Naive thymus-derived CD8-positive, alpha-beta T cell (primary cell): ENCODE measurements at regions not wholly inside any gene's neighbourhood (a gene's known extent, or its start where the extent isn't known, plus 50 kb on each side); places are given as distances from the start of the nearest gene placed in this dataset.

ENCODE experiments used
- ATAC-seq, 2 donors: fragments of 150-1000 bp; cut with Tn5 transposase in 1 of 2; sonication (Bioruptor Pico), chemical (Tn5 transposase) in 1 of 2; 1 replicate in 1 of 2; 2 replicates in 1 of 2; pipeline ENCODE4 v1.10.0; 2021; ENCODE audit warnings: mild to moderate bottlenecking in 2 of 2, moderate library complexity in 2 of 2
- POLR2A ChIA-PET: fragments of 350-600 bp; sonication (Branson Sonifier 250); formaldehyde crosslinking; loops from one replicate; lab custom pipeline; 2021; ENCODE audit warnings: antibody characterized with exemption; lab: Charles Lee
- DNase-seq, 10 donors: peaks; one replicate each; pipeline versions ENCODE4 v3.0.0 to v3.0.0-alpha.2; 2020 to 2022
- H3K27ac Mint-ChIP-seq, 10 donors: one replicate each; pipeline ENCODE4 v1.8.0; 2020 to 2022; ENCODE audit warnings: mild to moderate bottlenecking in 10 of 10, mixed read lengths in 10 of 10, moderate library complexity in 4 of 10, inconsistent platforms in 1 of 10
- H3K27me3 Mint-ChIP-seq, 5 donors: one replicate each; pipeline ENCODE4 v1.8.0; 2021 to 2022; ENCODE audit warnings: mixed read lengths in 5 of 5
- H3K36me3 Mint-ChIP-seq, 3 donors: one replicate each; pipeline ENCODE4 v1.8.0; 2020 to 2022; ENCODE audit warnings: mixed read lengths in 3 of 3, mild to moderate bottlenecking in 2 of 3, inconsistent platforms in 1 of 3
- H3K4me1 Mint-ChIP-seq, 4 donors: one replicate each; pipeline ENCODE4 v1.8.0; 2021 to 2022; ENCODE audit warnings: mixed read lengths in 4 of 4
- H3K4me3 Mint-ChIP-seq, 10 donors: one replicate each; pipeline ENCODE4 v1.8.0; 2020 to 2022; ENCODE audit warnings: mild to moderate bottlenecking in 10 of 10, mixed read lengths in 10 of 10, moderate library complexity in 6 of 10, inconsistent platforms in 1 of 10
- H3K9me3 Mint-ChIP-seq, 9 donors: one replicate each; pipeline ENCODE4 v1.8.0; 2020 to 2022; ENCODE audit warnings: mixed read lengths in 9 of 9, mild to moderate bottlenecking in 3 of 9, inconsistent platforms in 1 of 9, moderate library complexity in 1 of 9

DNA sequence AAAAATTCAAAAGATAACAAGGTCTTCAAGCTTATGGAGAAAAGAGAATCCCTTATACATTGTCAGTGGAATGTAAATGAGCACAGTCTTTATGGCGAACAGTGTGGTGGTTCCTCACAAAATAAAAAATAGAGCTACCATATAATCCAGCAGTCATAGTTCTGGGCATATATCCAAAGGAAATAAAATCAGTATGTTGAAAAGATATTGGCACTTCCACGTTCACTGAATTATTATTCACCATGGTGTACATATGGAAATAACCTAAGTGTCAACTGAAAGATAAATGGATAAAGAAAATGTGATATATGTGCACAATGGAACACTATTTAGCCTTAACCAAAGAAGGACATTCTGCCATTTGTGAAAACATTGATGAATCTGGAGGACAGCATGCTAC, 1161.2 kb downstream of the ROBO2 start:
- no peak overlapping the region for H3K27ac Mint-ChIP-seq
- POLR2A ChIA-PET: no interaction called here
- H3K4me3 Mint-ChIP-seq: no peak overlapping the region
- no peaks in the 10 kb centered on the region for H3K27me3 Mint-ChIP-seq
- H3K4me1 Mint-ChIP-seq: no peaks in the 10 kb centered on the region
- no peaks in the 10 kb centered on the region for H3K36me3 Mint-ChIP-seq
- DNase-seq: no peak
- no peak for ATAC-seq
- peaks cover 0 to 17% (median 5%) of the 10 kb centered on the region in 9 donors for H3K9me3 Mint-ChIP-seq

DNA sequence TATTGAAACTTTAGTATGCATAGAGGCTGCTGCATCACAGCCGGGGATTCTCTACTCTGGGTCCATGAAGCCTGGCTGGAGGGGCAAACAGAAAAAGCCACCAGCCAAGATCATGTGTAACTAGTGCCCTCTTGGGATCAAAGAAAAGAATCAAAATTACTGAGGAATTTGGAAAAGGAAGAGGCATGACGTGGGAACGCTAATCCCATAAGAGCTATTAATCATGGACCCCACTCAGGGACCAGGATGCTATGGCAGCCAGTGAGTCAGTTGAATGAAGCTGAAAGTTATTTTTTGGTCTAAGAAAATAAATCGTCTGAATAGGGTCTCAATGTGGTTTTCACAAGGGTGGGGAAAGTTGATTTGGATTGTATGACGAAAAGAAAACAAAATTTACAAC, 1165.1 kb downstream of the ROBO2 start:
- ATAC-seq: no peak
- no peak for DNase-seq
- peaks cover 0 to 16% (median 0%) of the 10 kb centered on the region in 9 donors for H3K9me3 Mint-ChIP-seq
- H3K4me3 Mint-ChIP-seq: no peak overlapping the region
- no peak overlapping the region for H3K27ac Mint-ChIP-seq
- H3K36me3 Mint-ChIP-seq: no peaks in the 10 kb centered on the region
- H3K27me3 Mint-ChIP-seq: no peaks in the 10 kb centered on the region
- no peaks in the 10 kb centered on the region for H3K4me1 Mint-ChIP-seq
- POLR2A ChIA-PET: no interaction called here

DNA sequence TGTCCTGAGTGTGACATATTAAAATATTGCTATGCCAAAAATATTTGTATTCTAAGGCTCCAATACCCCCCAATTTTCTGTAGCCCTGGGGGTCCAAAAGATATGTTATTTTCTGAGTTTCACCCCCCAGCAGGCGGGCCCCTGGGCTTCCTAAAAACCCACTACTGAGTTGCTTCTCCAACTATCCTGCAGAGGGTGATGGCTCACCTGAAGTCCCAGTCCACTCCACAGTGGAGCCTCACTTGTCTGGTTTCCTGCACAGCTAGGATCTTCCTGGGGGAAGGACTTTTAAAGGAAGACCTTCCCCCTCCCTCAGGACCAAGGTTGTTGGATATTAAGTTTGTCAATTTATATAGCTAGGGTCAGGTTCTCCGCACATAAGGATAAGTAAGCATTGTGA, 1181.4 kb downstream of the ROBO2 start:
- DNase-seq (no peak), ATAC-seq (no peak)
- Mint-ChIP-seq H3K27ac (no peak overlapping the region), H3K4me3 (no peak overlapping the region), H3K9me3 (peaks cover 2 to 32% (median 8%) of the 10 kb centered on the region in 9 donors), H3K27me3 (no peaks in the 10 kb centered on the region), H3K36me3 (no peaks in the 10 kb centered on the region), H3K4me1 (no peaks in the 10 kb centered on the region)
- POLR2A ChIA-PET: no interaction called here

DNA sequence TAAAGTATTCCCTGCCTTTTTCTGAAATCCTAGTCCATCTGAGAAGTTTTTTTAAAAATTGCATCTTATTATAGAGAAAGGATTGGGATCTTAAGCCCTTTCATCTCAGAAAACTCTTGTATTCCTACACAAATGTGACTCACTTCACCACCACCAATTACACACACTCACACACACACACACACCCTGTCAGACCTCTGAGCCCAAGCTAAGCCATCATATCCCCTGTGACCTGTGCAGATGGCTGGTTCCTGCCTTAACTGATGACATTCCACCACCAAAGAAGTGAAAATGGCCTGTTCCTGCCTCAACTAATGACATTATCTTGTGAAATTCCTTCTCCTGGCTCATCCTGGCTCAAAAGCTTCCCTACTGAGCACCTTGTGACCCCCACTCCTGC, 1181.9 kb downstream of the ROBO2 start:
- H3K4me3 Mint-ChIP-seq: no peak overlapping the region
- H3K36me3 Mint-ChIP-seq: no peaks in the 10 kb centered on the region
- DNase-seq: no peak
- no peaks in the 10 kb centered on the region for H3K27me3 Mint-ChIP-seq
- H3K27ac Mint-ChIP-seq: no peak overlapping the region
- no peaks in the 10 kb centered on the region for H3K4me1 Mint-ChIP-seq
- POLR2A ChIA-PET: no interaction called here
- no peak for ATAC-seq
- peaks cover 2 to 32% (median 8%) of the 10 kb centered on the region in 9 donors for H3K9me3 Mint-ChIP-seq

DNA sequence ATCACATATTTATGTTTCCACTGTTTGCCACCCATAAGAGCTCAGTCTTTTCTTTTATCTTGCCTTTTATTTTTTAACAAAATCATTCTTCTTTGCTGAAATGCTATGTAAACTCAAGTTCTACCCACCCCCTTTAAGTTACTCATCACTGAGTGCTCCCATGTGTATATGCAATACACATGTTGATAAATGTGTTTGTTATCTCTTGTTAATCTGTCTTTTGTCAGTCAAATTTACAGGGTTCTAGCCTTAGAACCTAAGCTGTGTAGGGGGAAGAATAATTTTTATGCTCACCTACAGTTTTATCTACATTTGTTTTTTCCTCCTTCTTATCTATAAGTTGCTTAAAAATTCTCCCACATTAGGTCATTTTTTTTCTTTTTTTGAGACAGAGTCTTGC, 1195.9 kb downstream of the ROBO2 start:
- Mint-ChIP-seq H3K9me3 (peaks cover 5 to 37% (median 20%) of the 10 kb centered on the region in 9 donors), H3K27me3 (no peaks in the 10 kb centered on the region), H3K36me3 (no peaks in the 10 kb centered on the region), H3K4me3 (no peak overlapping the region), H3K4me1 (no peaks in the 10 kb centered on the region), H3K27ac (no peak overlapping the region)
- POLR2A ChIA-PET: no interaction called here
- DNase-seq (no peak), ATAC-seq (no peak)

DNA sequence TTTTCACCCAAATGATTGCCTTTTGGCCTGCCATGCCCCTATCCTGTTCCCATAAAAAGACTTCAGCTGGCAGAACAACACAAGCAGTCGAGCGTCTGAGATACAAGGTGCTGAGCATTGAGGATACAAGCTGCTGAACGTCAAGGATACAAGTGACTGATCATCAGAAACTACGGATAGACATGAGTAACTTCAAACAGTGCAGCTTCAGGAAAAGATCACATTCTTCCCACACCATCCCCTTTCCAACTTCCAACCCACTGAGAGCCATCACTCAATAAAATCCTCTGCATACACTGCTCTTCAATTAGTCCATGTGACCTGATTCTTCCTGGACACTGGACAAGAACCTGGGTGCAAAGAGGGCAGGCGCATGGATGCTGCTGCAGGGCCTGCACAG, 1198.9 kb downstream of the ROBO2 start:
- POLR2A ChIA-PET: no interaction called here
- H3K9me3 Mint-ChIP-seq: peaks cover 8 to 35% (median 23%) of the 10 kb centered on the region in 9 donors
- DNase-seq (no peak), ATAC-seq (no peak)
- no peaks in the 10 kb centered on the region for H3K4me1 Mint-ChIP-seq
- H3K27me3 Mint-ChIP-seq: no peaks in the 10 kb centered on the region
- no peak overlapping the region for H3K4me3 Mint-ChIP-seq
- H3K27ac Mint-ChIP-seq: no peak overlapping the region
- no peaks in the 10 kb centered on the region for H3K36me3 Mint-ChIP-seq

DNA sequence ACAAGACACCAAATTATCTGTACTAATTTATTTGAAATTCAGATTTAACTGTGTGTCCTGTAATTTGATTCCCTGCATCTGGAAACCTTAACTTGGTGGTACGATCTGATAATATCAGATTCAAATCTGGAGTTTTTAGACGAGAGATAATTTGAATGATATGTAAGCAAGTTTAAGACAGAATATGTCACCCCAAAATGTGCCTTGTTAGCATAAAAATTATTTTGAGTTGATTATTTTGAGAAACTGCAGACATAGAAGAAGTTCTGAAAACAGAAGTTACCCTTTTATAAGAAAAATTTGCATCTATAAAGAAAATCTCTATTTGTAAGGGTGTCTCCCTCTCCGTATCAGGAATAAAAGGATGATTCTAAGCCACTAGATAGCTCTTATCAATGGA, 1202.8 kb downstream of the ROBO2 start:
- POLR2A ChIA-PET: no interaction called here
- no peak for ATAC-seq
- H3K27ac Mint-ChIP-seq: no peak overlapping the region
- no peaks in the 10 kb centered on the region for H3K27me3 Mint-ChIP-seq
- H3K4me3 Mint-ChIP-seq: no peak overlapping the region
- H3K36me3 Mint-ChIP-seq: peaks cover 0 to 7% (median 0%) of the 10 kb centered on the region in 3 donors
- H3K4me1 Mint-ChIP-seq: no peaks in the 10 kb centered on the region
- H3K9me3 Mint-ChIP-seq: peaks cover 12 to 45% (median 20%) of the 10 kb centered on the region in 9 donors
- no peak for DNase-seq

DNA sequence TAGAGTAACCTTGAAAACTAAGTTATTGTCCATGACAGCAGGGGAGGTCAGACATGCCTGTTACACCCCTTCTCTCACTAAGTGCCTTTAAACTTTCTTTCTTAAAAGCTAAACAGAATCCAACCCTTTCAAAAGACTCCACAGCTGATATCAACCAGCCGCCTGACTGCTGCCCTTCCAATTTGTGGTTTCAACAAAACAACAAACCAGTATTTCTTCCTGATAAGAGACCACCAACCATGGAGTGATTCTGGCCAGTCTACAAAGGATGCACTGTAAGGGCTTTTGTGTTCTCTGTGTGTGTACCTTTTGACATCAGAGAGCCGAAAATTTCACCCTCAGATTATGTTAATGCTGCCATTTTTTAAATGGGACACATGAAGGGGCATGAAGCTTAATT, 1204.2 kb downstream of the ROBO2 start:
- Mint-ChIP-seq H3K27ac (no peak overlapping the region), H3K36me3 (peaks cover 0 to 7% (median 0%) of the 10 kb centered on the region in 3 donors), H3K4me1 (no peaks in the 10 kb centered on the region), H3K4me3 (no peak overlapping the region), H3K27me3 (no peaks in the 10 kb centered on the region), H3K9me3 (peaks cover 10 to 45% (median 17%) of the 10 kb centered on the region in 9 donors)
- ATAC-seq (no peak), DNase-seq (no peak)
- POLR2A ChIA-PET: no interaction called here

DNA sequence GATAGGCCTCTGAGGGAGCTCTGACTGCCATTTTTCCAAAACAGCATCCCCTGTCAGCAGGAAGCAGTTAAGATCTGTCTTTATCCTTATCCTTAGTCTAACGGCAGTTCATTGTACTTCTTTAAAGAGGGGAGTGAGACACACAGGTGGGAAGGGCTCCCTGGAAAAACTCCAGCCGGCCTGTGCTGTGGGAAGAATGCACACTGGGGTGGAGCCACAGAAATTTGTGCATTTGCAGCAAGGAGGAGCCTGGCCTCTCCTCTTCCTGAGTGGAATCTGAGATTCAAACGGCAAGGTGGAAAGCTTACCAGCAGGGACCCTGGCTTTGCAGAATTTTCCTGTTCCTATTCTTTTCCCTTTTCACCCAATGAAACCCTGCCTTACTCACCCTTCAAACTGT, 1209.4 kb downstream of the ROBO2 start:
- no peaks in the 10 kb centered on the region for H3K27me3 Mint-ChIP-seq
- no peak overlapping the region for H3K4me3 Mint-ChIP-seq
- ATAC-seq: no peak
- no peak overlapping the region for H3K27ac Mint-ChIP-seq
- no peaks in the 10 kb centered on the region for H3K4me1 Mint-ChIP-seq
- peaks cover 0 to 24% (median 9%) of the 10 kb centered on the region in 9 donors for H3K9me3 Mint-ChIP-seq
- POLR2A ChIA-PET: no interaction called here
- H3K36me3 Mint-ChIP-seq: peaks cover 0 to 11% (median 0%) of the 10 kb centered on the region in 3 donors
- DNase-seq: no peak

DNA sequence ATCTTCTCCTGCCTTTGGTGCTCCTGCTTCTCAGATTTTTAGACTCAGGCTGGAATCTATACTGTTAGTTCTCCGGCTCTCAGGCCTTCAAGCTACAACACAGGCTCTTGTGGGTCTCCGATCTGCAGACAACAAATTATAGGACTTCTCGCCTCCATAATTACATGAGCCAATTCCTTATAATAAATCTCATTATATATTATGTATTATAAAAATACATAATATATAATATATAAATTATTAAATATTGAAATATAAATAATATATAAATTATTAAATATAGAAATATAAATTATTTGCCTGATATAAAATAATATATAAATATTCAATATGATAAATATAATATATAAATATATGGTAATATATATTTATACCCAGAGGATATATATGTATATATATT, 1214.0 kb downstream of the ROBO2 start:
- H3K9me3 Mint-ChIP-seq: peaks cover 0 to 14% (median 5%) of the 10 kb centered on the region in 9 donors
- H3K4me3 Mint-ChIP-seq: no peak overlapping the region

DNA sequence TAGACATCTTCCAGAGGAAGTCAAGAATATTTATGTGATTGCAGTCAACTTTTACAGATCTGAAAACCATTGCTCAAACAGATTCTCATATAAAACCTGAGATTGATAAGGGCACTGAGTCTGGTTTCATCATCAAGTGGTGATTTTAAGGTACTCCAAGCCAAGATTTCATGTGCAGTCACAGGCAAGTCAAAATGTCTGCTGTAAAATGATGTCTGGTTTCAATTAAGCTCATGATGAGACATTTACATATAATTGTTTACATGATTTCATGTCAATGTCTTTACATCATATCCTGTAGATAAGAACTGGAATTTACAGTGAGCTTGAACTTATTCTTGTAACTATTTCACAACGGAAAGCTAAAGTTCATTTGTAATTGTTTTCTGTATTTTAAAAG, 1215.5 kb downstream of the ROBO2 start:
- Mint-ChIP-seq H3K36me3 (no peaks in the 10 kb centered on the region), H3K9me3 (peaks cover 0 to 16% (median 9%) of the 10 kb centered on the region in 9 donors), H3K27me3 (no peaks in the 10 kb centered on the region), H3K4me1 (no peaks in the 10 kb centered on the region), H3K4me3 (no peak overlapping the region), H3K27ac (no peak overlapping the region)
- DNase-seq: no peak
- ATAC-seq: no peak
- POLR2A ChIA-PET: no interaction called here

More for the DNA sequence above, 1214.0 kb downstream of the ROBO2 start:
- H3K27me3 Mint-ChIP-seq: no peaks in the 10 kb centered on the region
- DNase-seq: no peak
- POLR2A ChIA-PET: no interaction called here
- peaks cover 0 to 4% (median 0%) of the 10 kb centered on the region in 3 donors for H3K36me3 Mint-ChIP-seq
- no peak for ATAC-seq
- H3K27ac Mint-ChIP-seq: no peak overlapping the region
- H3K4me1 Mint-ChIP-seq: no peaks in the 10 kb centered on the region

DNA sequence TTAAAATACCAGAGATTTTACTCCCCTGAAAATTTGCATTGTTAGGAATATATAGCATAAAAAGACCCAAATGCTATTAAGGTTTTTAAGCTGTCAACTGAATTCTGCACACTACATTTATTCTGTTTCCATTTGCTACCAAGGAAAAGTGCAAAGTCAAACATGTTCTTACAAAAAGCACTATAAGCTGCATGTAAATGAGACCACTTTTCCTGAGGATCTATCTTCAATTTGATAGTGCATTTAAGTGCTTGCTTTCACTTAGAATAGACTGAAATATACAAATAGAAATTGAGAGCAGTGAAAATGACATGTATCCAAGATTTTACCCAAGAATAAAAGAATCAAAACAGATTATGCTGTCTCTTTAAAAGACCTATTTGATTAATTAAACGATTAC, 1216.2 kb downstream of the ROBO2 start:
- peaks cover 0 to 13% (median 9%) of the 10 kb centered on the region in 9 donors for H3K9me3 Mint-ChIP-seq
- POLR2A ChIA-PET: no interaction called here
- H3K27ac Mint-ChIP-seq: no peak overlapping the region
- no peak overlapping the region for H3K4me3 Mint-ChIP-seq
- DNase-seq (no peak), ATAC-seq (no peak)
- no peaks in the 10 kb centered on the region for H3K4me1 Mint-ChIP-seq
- H3K36me3 Mint-ChIP-seq: no peaks in the 10 kb centered on the region
- no peaks in the 10 kb centered on the region for H3K27me3 Mint-ChIP-seq

DNA sequence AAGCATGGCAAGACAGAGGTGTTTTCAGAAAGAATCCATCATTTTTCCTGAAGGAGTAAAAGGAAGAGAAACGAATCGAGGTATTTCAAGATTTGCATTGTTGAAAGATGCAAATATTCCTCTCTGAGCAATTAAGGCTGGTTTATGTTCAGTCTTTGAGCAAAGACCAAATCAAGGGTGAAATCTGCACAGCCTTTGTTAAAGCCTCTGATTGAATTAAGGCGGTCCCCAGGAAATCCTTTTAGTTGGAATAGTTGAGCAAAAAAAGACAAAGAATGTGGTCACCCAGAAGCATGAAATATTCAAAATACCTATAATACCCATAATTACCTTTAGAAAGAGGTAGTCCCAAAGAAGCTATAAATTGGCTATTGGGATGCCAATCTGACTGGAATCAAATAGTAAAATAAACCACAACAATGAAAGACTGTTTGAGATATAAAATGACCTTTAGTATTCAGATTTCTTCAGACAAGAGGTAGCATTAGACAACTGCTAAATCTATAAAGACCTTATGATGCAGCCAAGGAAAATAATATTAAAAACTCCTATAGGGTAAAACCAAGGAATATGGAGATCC, 1218.1 kb downstream of the ROBO2 start:
- Mint-ChIP-seq H3K4me3 (no peak overlapping the region), H3K9me3 (peaks cover 0 to 18% (median 7%) of the 10 kb centered on the region in 9 donors), H3K4me1 (no peaks in the 10 kb centered on the region), H3K27ac (no peak overlapping the region), H3K36me3 (no peaks in the 10 kb centered on the region), H3K27me3 (no peaks in the 10 kb centered on the region)
- POLR2A ChIA-PET: no interaction called here
- DNase-seq (no peak), ATAC-seq (no peak)

DNA sequence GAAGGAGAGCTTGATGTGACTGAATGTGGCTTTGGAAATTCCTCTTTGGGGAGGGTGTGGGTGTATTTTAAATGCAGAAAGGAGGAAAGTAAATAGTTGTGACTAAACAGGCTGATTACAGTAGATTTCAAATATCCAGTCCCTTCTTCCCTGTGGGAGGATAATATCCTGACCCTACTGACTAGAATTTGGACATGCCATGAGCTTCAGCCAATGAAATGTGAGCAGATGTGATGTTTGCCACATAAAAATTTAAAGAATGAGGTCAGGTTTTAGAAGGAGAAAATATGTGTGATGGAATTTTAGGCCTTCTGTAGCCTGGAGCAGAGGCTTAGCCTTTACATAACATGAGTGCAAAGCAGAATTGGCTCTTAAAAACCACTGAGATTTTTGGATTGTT, 1218.9 kb downstream of the ROBO2 start:
- POLR2A ChIA-PET: no interaction called here

More for the DNA sequence above, 1218.9 kb downstream of the ROBO2 start:
- Mint-ChIP-seq H3K27ac (no peak overlapping the region), H3K27me3 (no peaks in the 10 kb centered on the region), H3K4me3 (no peak overlapping the region), H3K9me3 (peaks cover 0 to 19% (median 9%) of the 10 kb centered on the region in 9 donors), H3K36me3 (no peaks in the 10 kb centered on the region), H3K4me1 (no peaks in the 10 kb centered on the region)
- DNase-seq (no peak), ATAC-seq (no peak)
